ENCODE measurements at regions not wholly inside any gene's neighbourhood (a gene's known extent, or its start where the extent isn't known, plus 50 kb on each side); places are given as distances from the start of the nearest gene placed in this dataset.

GRCh38 chr6:135680964-135681913 lies 170.3 kb upstream of the PDE7B start:
- no peak for TF ChIP-seq YY1 (IDR thresholded peaks at IDR 0.05; ENCODE audit: insufficient read depth, insufficient read length)
- no peak for TF ChIP-seq ZNF274 (IDR thresholded peaks at IDR 0.05; ENCODE audit: low read depth, low read length)
